HUES6 (cell line): ENCODE measurements at regions not wholly inside any gene's neighbourhood (a gene's known extent, or its start where the extent isn't known, plus 50 kb on each side); places are given as distances from the start of the nearest gene placed in this dataset.

Experiments used
- H3K27ac ChIP-seq: 2 replicates; pipeline ENCODE4 v1.7.0; 2013; ENCODE audit warnings: low read depth, mild to moderate bottlenecking, low read length, inconsistent platforms
- H3K27me3 ChIP-seq: 2 replicates; pipeline ENCODE4 v1.6.1; 2013; ENCODE audit warnings: low read length; ENCODE audit not compliant: control insufficient read depth, insufficient read depth
- H3K36me3 ChIP-seq: 2 replicates; pipeline ENCODE4 v1.6.1; 2013; ENCODE audit warnings: low read length; ENCODE audit not compliant: control insufficient read depth, insufficient read depth
- H3K4me1 ChIP-seq: 2 replicates; pipeline ENCODE4 v1.6.1; 2013; ENCODE audit warnings: low read length; ENCODE audit not compliant: control insufficient read depth, insufficient read depth
- H3K4me3 ChIP-seq: 2 replicates; pipeline ENCODE4 v1.5.1; 2013; ENCODE audit warnings: low read depth, low read length
- H3K9ac ChIP-seq: one replicate; pipeline ENCODE4 v1.6.1; 2013; ENCODE audit warnings: mild to moderate bottlenecking, low read length
- H3K9me3 ChIP-seq: 2 replicates; pipeline ENCODE4 v1.6.1; 2013; ENCODE audit warnings: low read depth, low read length; ENCODE audit not compliant: control insufficient read depth, insufficient read depth

- no peaks in the 10 kb centered on the region for H3K4me1 ChIP-seq
- no peak overlapping the region for H3K4me3 ChIP-seq
- no peaks in the 10 kb centered on the region for H3K36me3 ChIP-seq
- no peak overlapping the region for H3K9ac ChIP-seq
- H3K9me3 ChIP-seq = no peaks in the 10 kb centered on the region
- no peaks in the 10 kb centered on the region for H3K27me3 ChIP-seq
- no peak overlapping the region for H3K27ac ChIP-seq
Measured at GRCh38 chr4:160947653-160948052, 1216.1 kb downstream of the FSTL5 start.

GRCh38 chr4:160956875-160957274, 1206.9 kb downstream of the FSTL5 start:
- H3K27me3 ChIP-seq = no peaks in the 10 kb centered on the region
- no peaks in the 10 kb centered on the region for H3K36me3 ChIP-seq
- H3K4me1 ChIP-seq = no peaks in the 10 kb centered on the region
- H3K9ac ChIP-seq = no peak overlapping the region
- H3K4me3 ChIP-seq = no peak overlapping the region
- no peak overlapping the region for H3K27ac ChIP-seq
- H3K9me3 ChIP-seq = no peaks in the 10 kb centered on the region

- Histone ChIP-seq H3K27ac (no peak overlapping the region), H3K27me3 (no peaks in the 10 kb centered on the region), H3K36me3 (no peaks in the 10 kb centered on the region), H3K4me3 (no peak overlapping the region), H3K4me1 (no peaks in the 10 kb centered on the region), H3K9me3 (no peaks in the 10 kb centered on the region), H3K9ac (no peak overlapping the region)
Measured at GRCh38 chr4:160969925-160970324, 1193.9 kb downstream of the FSTL5 start.

GRCh38 chr4:160980091-160980490, 1183.7 kb downstream of the FSTL5 start:
- no peak overlapping the region for H3K9ac ChIP-seq
- no peaks in the 10 kb centered on the region for H3K4me1 ChIP-seq
- no peaks in the 10 kb centered on the region for H3K27me3 ChIP-seq
- no peaks in the 10 kb centered on the region for H3K36me3 ChIP-seq
- no peak overlapping the region for H3K4me3 ChIP-seq
- H3K9me3 ChIP-seq = no peaks in the 10 kb centered on the region
- no peak overlapping the region for H3K27ac ChIP-seq

GRCh38 chr4:160981083-160981482, 1182.7 kb downstream of the FSTL5 start:
- Histone ChIP-seq H3K36me3 (no peaks in the 10 kb centered on the region), H3K9ac (no peak overlapping the region), H3K9me3 (no peaks in the 10 kb centered on the region), H3K27ac (no peak overlapping the region), H3K4me1 (no peaks in the 10 kb centered on the region), H3K27me3 (no peaks in the 10 kb centered on the region), H3K4me3 (no peak overlapping the region)

DNA sequence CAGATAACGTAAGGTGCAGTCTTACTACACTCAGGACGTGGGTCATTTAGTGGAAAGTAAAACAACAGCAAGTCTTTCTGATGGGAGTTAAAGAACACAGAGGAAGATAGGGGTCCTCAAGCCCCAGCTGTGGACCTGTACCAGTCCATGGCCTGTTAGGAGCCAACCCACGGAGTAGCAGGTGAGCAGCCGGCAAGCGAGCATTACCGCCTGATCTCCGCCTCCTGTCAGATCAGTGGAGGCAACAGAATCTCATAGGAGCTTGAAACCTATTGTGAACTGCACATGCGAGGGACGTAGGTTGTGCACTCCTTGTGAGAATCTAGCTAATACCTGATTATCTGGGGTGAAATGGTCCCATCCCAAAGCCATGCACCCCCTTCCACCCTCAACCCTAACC, 1180.8 kb downstream of the FSTL5 start:
- Histone ChIP-seq H3K27ac (no peak overlapping the region), H3K36me3 (no peaks in the 10 kb centered on the region), H3K9ac (no peak overlapping the region), H3K9me3 (no peaks in the 10 kb centered on the region), H3K27me3 (no peaks in the 10 kb centered on the region), H3K4me3 (no peak overlapping the region), H3K4me1 (no peaks in the 10 kb centered on the region)

DNA sequence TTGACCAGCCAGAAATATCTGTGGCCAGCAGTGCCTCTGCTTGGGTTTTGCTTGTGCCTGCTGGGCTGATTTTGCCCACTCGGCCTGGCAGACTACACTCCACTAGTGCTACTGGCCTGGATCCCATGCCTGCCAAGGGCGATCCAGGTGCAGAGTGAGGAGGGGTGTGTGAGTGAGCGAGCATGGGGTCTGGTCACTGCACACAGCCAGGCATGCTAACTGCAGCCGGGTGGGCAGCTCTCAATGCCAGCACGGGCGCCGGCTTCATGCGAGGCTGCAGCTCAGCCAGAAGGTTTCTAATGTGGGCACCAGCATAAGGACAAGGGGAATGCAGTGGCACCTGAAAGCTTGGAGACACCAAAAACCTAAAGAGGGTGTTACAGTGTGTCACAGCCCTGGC, 1161.4 kb downstream of the FSTL5 start:
- no peaks in the 10 kb centered on the region for H3K36me3 ChIP-seq
- 0 out of 2 replicates have a peak, but pooled peaks cover 4% of the 10 kb centered on the region for H3K9me3 ChIP-seq
- no peak overlapping the region for H3K27ac ChIP-seq
- no peaks in the 10 kb centered on the region for H3K4me1 ChIP-seq
- no peak overlapping the region for H3K4me3 ChIP-seq
- H3K9ac ChIP-seq = no peak overlapping the region
- H3K27me3 ChIP-seq = no peaks in the 10 kb centered on the region

DNA sequence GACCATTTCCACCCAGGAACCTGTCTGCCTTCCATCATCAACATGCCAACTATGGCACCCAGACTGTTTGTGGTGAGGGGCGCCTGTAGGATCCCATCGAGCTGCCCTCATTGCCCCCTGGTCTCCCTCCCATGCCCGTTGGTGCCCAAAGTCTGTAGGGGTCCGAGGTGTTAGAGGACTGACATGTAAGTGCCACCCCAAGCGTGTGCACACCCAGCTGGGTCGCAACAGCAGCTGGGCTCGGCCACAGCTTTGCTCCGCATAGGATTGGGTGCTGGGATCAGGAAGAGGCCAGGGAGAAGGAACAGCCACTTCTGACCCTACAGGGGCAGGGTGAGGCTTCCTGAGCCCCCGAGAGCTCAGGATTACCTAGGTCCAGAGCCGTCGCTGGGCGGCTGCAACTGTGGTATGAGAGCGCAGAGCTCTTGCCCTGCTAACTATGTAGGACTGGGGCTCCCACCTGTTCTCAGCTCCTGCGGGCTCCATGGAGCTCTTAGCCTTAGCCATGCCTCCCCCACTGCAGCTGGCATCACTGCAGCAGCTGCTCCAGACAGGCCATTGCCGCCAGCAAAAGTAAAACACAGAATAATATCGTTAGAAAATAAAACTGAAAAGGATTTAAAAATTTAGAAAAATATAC, 1160.3 kb downstream of the FSTL5 start:
- H3K4me3 ChIP-seq = no peak overlapping the region
- H3K27ac ChIP-seq = no peak overlapping the region
- H3K9me3 ChIP-seq = 0 out of 2 replicates have a peak, but pooled peaks cover 4% of the 10 kb centered on the region
- no peaks in the 10 kb centered on the region for H3K36me3 ChIP-seq
- no peaks in the 10 kb centered on the region for H3K27me3 ChIP-seq
- no peak overlapping the region for H3K9ac ChIP-seq
- no peaks in the 10 kb centered on the region for H3K4me1 ChIP-seq

DNA sequence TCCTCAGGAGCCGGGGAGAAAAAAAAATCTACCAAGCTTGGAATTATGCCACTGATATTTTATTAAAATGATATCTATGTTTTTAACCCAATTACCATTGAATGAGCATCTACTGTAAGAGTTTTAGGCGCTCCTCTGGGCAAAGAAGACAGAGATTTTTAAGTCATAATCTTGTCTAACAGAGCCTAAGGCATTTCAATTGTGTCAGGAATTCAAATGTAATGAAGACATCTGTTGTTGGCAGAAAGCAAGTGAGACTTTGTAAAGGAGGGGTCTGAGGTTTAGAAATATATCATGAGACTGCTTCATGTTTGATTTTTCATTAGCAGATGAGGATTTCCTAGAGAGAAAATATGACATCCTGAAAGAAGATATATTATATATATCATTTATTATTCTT, 1158.1 kb downstream of the FSTL5 start:
- H3K27ac ChIP-seq = no peak overlapping the region
- H3K27me3 ChIP-seq = no peaks in the 10 kb centered on the region
- no peaks in the 10 kb centered on the region for H3K4me1 ChIP-seq
- H3K9ac ChIP-seq = no peak overlapping the region
- no peaks in the 10 kb centered on the region for H3K36me3 ChIP-seq
- 0 out of 2 replicates have a peak, but pooled peaks cover 4% of the 10 kb centered on the region for H3K9me3 ChIP-seq
- no peak overlapping the region for H3K4me3 ChIP-seq

GRCh38 chr4:161008527-161008926, 1155.3 kb downstream of the FSTL5 start:
- H3K4me1 ChIP-seq = no peaks in the 10 kb centered on the region
- no peaks in the 10 kb centered on the region for H3K36me3 ChIP-seq
- H3K9me3 ChIP-seq = no peaks in the 10 kb centered on the region
- H3K27me3 ChIP-seq = no peaks in the 10 kb centered on the region
- no peak overlapping the region for H3K27ac ChIP-seq
- H3K4me3 ChIP-seq = no peak overlapping the region
- H3K9ac ChIP-seq = no peak overlapping the region

DNA sequence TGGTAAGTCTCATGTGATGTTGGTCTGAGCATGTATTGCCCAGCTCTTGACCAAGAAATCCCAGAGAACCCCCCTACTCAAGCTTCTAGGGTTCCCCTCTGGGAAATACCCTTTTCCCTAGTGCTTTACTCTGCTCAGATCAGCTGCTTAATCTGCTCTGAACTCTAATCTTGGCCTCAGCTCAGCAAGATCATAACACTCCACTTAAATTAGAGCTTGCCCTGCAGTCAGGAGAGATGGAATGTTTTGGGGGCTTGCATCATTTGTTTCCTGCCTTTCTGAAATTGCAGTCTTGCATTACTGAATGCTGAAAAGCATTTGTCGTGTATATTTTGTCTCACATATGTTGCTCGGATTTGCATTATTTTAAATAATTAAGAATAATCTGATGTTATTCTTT, 1153.6 kb downstream of the FSTL5 start:
- no peak overlapping the region for H3K9ac ChIP-seq
- H3K27ac ChIP-seq = no peak overlapping the region
- no peaks in the 10 kb centered on the region for H3K4me1 ChIP-seq
- H3K27me3 ChIP-seq = no peaks in the 10 kb centered on the region
- H3K36me3 ChIP-seq = no peaks in the 10 kb centered on the region
- no peak overlapping the region for H3K4me3 ChIP-seq
- no peaks in the 10 kb centered on the region for H3K9me3 ChIP-seq
